ENCODE measurements at regions not wholly inside any gene's neighbourhood (a gene's known extent, or its start where the extent isn't known, plus 50 kb on each side); places are given as distances from the start of the nearest gene placed in this dataset.

GRCh38 chr16:5678371-5678770 lies 580.8 kb upstream of the EEF2KMT start:
- ChIA-PET POLR2A (no interaction called here), CTCF (no interaction called here)
- intact Hi-C loops (cut with micrococcal nuclease), result no loop called here
- Mint-ChIP-seq H3K27ac (no peak overlapping the region), H3K27me3 (no peaks in the 10 kb centered on the region), H3K36me3 (ENCODE audit: low read depth) (no peaks in the 10 kb centered on the region), H3K9me3 (no peaks in the 10 kb centered on the region), H3K4me3 (no peak overlapping the region), H3K4me1 (ENCODE audit: low read depth) (no peaks in the 10 kb centered on the region)
- TF ChIP-seq, protein P1, sequence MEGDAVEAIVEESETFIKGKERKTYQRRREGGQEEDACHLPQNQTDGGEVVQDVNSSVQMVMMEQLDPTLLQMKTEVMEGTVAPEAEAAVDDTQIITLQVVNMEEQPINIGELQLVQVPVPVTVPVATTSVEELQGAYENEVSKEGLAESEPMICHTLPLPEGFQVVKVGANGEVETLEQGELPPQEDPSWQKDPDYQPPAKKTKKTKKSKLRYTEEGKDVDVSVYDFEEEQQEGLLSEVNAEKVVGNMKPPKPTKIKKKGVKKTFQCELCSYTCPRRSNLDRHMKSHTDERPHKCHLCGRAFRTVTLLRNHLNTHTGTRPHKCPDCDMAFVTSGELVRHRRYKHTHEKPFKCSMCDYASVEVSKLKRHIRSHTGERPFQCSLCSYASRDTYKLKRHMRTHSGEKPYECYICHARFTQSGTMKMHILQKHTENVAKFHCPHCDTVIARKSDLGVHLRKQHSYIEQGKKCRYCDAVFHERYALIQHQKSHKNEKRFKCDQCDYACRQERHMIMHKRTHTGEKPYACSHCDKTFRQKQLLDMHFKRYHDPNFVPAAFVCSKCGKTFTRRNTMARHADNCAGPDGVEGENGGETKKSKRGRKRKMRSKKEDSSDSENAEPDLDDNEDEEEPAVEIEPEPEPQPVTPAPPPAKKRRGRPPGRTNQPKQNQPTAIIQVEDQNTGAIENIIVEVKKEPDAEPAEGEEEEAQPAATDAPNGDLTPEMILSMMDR (IDR thresholded peaks at IDR 0.05), result no peak
- DNase-seq, result no peak
- ATAC-seq, result no peak

DNA sequence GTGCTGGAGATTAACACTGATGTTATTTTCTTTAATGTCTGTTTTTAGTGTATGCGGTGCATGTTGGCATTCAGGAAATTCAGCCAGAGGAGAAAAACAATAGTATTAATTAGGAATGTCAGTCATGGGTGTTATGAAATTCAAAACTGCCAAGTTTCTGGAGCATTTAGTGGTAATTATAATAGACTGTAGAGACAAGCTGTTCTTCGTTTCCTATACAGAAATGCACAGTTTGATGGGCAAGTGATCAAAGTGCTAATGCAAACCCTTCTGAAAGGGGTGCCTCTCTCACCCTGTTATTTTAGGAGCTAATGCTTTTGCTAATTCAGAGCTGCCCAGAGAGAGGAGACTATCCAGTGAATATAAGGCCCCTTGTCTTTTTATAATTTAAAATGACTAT lies 573.8 kb upstream of the EEF2KMT start:
- ATAC-seq, result no peak
- Mint-ChIP-seq H3K4me3 (no peak overlapping the region), H3K4me1 (ENCODE audit: low read depth) (no peaks in the 10 kb centered on the region), H3K36me3 (ENCODE audit: low read depth) (no peaks in the 10 kb centered on the region), H3K9me3 (no peaks in the 10 kb centered on the region), H3K27ac (no peak overlapping the region), H3K27me3 (no peaks in the 10 kb centered on the region)
- TF ChIP-seq, protein P1 (IDR thresholded peaks at IDR 0.05), result no peak
- DNase-seq, result no peak
- ChIA-PET POLR2A (no interaction called here), CTCF (interaction anchor here (0.9 kb wide), 1 partner anchor 56 kb away, joined by 3 read pairs; no protein-coding TSS in a partner anchor)
- intact Hi-C loops (cut with micrococcal nuclease), result no loop called here

DNA sequence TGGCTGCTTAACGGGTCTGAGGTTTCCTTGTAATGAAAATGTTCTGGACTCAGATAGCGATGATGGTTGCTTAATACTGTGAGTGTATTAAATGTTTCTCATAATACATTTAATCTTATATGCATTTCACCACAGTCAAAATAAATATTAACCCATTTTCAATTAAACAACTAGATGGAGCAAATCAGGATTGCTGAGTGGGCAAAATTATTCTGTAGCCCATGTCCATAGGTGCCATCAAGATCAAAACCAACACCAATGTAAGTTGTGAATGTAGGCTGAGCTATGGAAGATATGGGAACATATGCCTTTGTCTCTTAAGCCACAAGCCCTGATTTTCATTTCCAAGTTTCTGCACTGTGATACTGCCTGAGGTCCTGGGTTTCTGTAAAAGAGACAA lies 572.6 kb upstream of the EEF2KMT start:
- H3K27ac Mint-ChIP-seq, result no peak overlapping the region
- ChIA-PET POLR2A (no interaction called here), CTCF (no interaction called here)
- no peaks in the 10 kb centered on the region for H3K36me3 Mint-ChIP-seq (ENCODE audit: low read depth)
- ATAC-seq (no peak), DNase-seq (no peak)
- no peaks in the 10 kb centered on the region for H3K27me3 Mint-ChIP-seq
- intact Hi-C loops (cut with micrococcal nuclease), result no loop called here
- no peaks in the 10 kb centered on the region for H3K9me3 Mint-ChIP-seq
- no peaks in the 10 kb centered on the region for H3K4me1 Mint-ChIP-seq (ENCODE audit: low read depth)
- TF ChIP-seq, protein P1 (IDR thresholded peaks at IDR 0.05), result no peak
- H3K4me3 Mint-ChIP-seq, result no peak overlapping the region

GRCh38 chr16:5668553-5668952 lies 571.0 kb upstream of the EEF2KMT start:
- Mint-ChIP-seq H3K4me1 (ENCODE audit: low read depth) (no peaks in the 10 kb centered on the region), H3K36me3 (ENCODE audit: low read depth) (no peaks in the 10 kb centered on the region), H3K9me3 (no peaks in the 10 kb centered on the region), H3K4me3 (no peak overlapping the region), H3K27me3 (no peaks in the 10 kb centered on the region), H3K27ac (no peak overlapping the region)
- ChIA-PET POLR2A (no interaction called here), CTCF (no interaction called here)
- ATAC-seq, result no peak
- TF ChIP-seq, protein P1 (IDR thresholded peaks at IDR 0.05), result no peak
- intact Hi-C loops (cut with micrococcal nuclease), result no loop called here
- no peak for DNase-seq

DNA sequence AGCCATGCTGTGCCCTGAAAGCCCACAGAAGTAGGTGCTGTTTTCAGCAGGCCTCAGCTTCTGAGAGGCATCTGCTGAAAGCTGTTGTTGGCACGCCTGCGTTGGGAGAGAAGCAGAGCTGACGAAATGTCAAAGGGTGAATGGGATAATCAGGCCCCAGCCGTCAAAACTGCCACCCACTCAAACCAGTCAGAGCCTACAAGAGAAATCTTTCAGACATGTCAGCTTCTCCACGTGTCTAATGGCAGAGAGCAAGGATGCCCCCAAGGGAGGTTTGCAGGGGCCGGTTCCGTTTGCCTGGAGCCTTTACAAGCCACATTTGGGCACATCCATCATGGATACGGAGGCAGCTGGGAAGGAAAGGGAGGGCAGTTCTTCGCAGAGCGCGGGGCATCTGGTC lies 568.2 kb upstream of the EEF2KMT start:
- Mint-ChIP-seq H3K4me1 (ENCODE audit: low read depth) (no peaks in the 10 kb centered on the region), H3K27ac (no peak overlapping the region), H3K27me3 (no peaks in the 10 kb centered on the region), H3K36me3 (ENCODE audit: low read depth) (no peaks in the 10 kb centered on the region), H3K4me3 (no peak overlapping the region), H3K9me3 (no peaks in the 10 kb centered on the region)
- intact Hi-C loops (cut with micrococcal nuclease), result no loop called here
- ATAC-seq (no peak), DNase-seq (no peak)
- ChIA-PET CTCF (no interaction called here), POLR2A (no interaction called here)
- TF ChIP-seq, protein P1 (IDR thresholded peaks at IDR 0.05), result no peak

Data from activated CD8-positive, alpha-beta T cell treated with anti-CD3 and anti-CD28 coated beads for 36 hours (primary cell).